ENCODE measurements at regions not wholly inside any gene's neighbourhood (a gene's known extent, or its start where the extent isn't known, plus 50 kb on each side); places are given as distances from the start of the nearest gene placed in this dataset.

GRCh38 chr4:61036071-61036684 lies 163.9 kb upstream of the ADGRL3 start:
- TF ChIP-seq POLR2A (IDR thresholded peaks at IDR 0.05; ENCODE audit: low read length) (no peak), GATA1 (IDR thresholded peaks at IDR 0.05; ENCODE audit: low read depth, low read length) (no peak)

Data from erythroblast (primary cell).